Immature natural killer cell (primary cell): ENCODE measurements at regions not wholly inside any gene's neighbourhood (a gene's known extent, or its start where the extent isn't known, plus 50 kb on each side); places are given as distances from the start of the nearest gene placed in this dataset.
A peak's percentile ranks its signal among the peaks of the same experiment; 100 is the strongest.
"Not testable (repeated sequence)": the region's sequence is repeated elsewhere in the genome, so short reads cannot be mapped to it uniquely, and the experiment has no call there.

Experiments used
- DNase-seq, 3 donors: peaks; one replicate each; pipeline ENCODE4 v3.0.0; 2022; ENCODE audit warnings: mixed read lengths in 1 of 3
- H3K27ac Mint-ChIP-seq, 6 donors: one replicate each; pipeline ENCODE4 v1.8.0; 2020; ENCODE audit warnings: mixed read lengths in 6 of 6, mild to moderate bottlenecking in 5 of 6, inconsistent platforms in 4 of 6, moderate library complexity in 3 of 6
- H3K27me3 Mint-ChIP-seq, 3 donors: one replicate each; pipeline ENCODE4 v1.8.0; 2020 to 2021; ENCODE audit warnings: low read depth in 3 of 3, mild to moderate bottlenecking in 3 of 3, mixed read lengths in 3 of 3, moderate library complexity in 3 of 3, inconsistent platforms in 1 of 3
- H3K36me3 Mint-ChIP-seq, 3 donors: one replicate each; pipeline ENCODE4 v1.8.0; 2020; ENCODE audit warnings: mixed read lengths in 3 of 3, inconsistent platforms in 2 of 3, mild to moderate bottlenecking in 2 of 3
- H3K4me1 Mint-ChIP-seq, 2 donors: one replicate each; pipeline ENCODE4 v1.8.0; 2020; ENCODE audit warnings: inconsistent platforms in 2 of 2, mild to moderate bottlenecking in 2 of 2, mixed read lengths in 2 of 2, moderate library complexity in 1 of 2
- H3K4me3 Mint-ChIP-seq, 5 donors: one replicate each; pipeline ENCODE4 v1.8.0; 2020; ENCODE audit warnings: mild to moderate bottlenecking in 5 of 5, mixed read lengths in 5 of 5, inconsistent platforms in 3 of 5, moderate library complexity in 3 of 5
- H3K9me3 Mint-ChIP-seq, 6 donors: one replicate each; pipeline ENCODE4 v1.8.0; 2020; ENCODE audit warnings: mild to moderate bottlenecking in 6 of 6, mixed read lengths in 6 of 6, inconsistent platforms in 4 of 6, moderate library complexity in 3 of 6

- H3K27me3 Mint-ChIP-seq, H3K9me3 Mint-ChIP-seq, H3K36me3 Mint-ChIP-seq, H3K4me1 Mint-ChIP-seq, H3K4me3 Mint-ChIP-seq, DNase-seq, H3K27ac Mint-ChIP-seq: not testable (repeated sequence)
These were observed 61.8 kb upstream of the SVIL start for GRCh38 chr10:29696581-29696980.

GRCh38 chr10:29694121-29694520 lies 59.4 kb upstream of the SVIL start:
- H3K9me3 Mint-ChIP-seq: no peaks in the 10 kb centered on the region
- peaks cover 7 to 8% of the 10 kb centered on the region in 2 donors for H3K4me1 Mint-ChIP-seq
- H3K36me3 Mint-ChIP-seq: no peaks in the 10 kb centered on the region
- no peak overlapping the region for H3K4me3 Mint-ChIP-seq
- peaks cover 0 to 1% (median 0%) of the 10 kb centered on the region in 3 donors for H3K27me3 Mint-ChIP-seq
- peak overlapping the region in 1 of 6 donors; percentile 42 for H3K27ac Mint-ChIP-seq
- DNase-seq: no peak

- H3K4me3 Mint-ChIP-seq: no peak overlapping the region
- H3K27ac Mint-ChIP-seq: no peak overlapping the region
- no peaks in the 10 kb centered on the region for H3K9me3 Mint-ChIP-seq
- H3K4me1 Mint-ChIP-seq: peaks cover 27 to 28% of the 10 kb centered on the region in 2 donors
- peaks cover 0 to 1% (median 0%) of the 10 kb centered on the region in 3 donors for H3K27me3 Mint-ChIP-seq
- DNase-seq: no peak
- H3K36me3 Mint-ChIP-seq: no peaks in the 10 kb centered on the region
These were observed 57.4 kb upstream of the SVIL start for GRCh38 chr10:29692121-29692539.

- DNase-seq: no peak
- H3K4me1 Mint-ChIP-seq: peaks cover 31 to 33% of the 10 kb centered on the region in 2 donors
- H3K9me3 Mint-ChIP-seq: no peaks in the 10 kb centered on the region
- H3K4me3 Mint-ChIP-seq: no peak overlapping the region
- H3K36me3 Mint-ChIP-seq: no peaks in the 10 kb centered on the region
- H3K27me3 Mint-ChIP-seq: peaks cover 0 to 1% (median 0%) of the 10 kb centered on the region in 3 donors
- no peak overlapping the region for H3K27ac Mint-ChIP-seq
These were observed 56.8 kb upstream of the SVIL start for GRCh38 chr10:29691564-29692072.

- peaks cover 0 to 1% (median 0%) of the 10 kb centered on the region in 3 donors for H3K27me3 Mint-ChIP-seq
- H3K36me3 Mint-ChIP-seq: peaks cover 4 to 8% (median 7%) of the 10 kb centered on the region in 3 donors
- H3K4me1 Mint-ChIP-seq: peaks cover 56 to 59% of the 10 kb centered on the region in 2 donors
- peak overlapping the region; percentile 44 to 89 (median 78) for H3K27ac Mint-ChIP-seq
- no peaks in the 10 kb centered on the region for H3K9me3 Mint-ChIP-seq
- H3K4me3 Mint-ChIP-seq: peak overlapping the region; percentile 55 to 76 (median 65)
- peak in 1 of 3 donors; percentile 25 for DNase-seq
These were observed 54.2 kb upstream of the SVIL start for GRCh38 chr10:29689001-29689400.

- peak overlapping the region in 5 of 6 donors; percentile 62 to 79 (median 73) for H3K27ac Mint-ChIP-seq
- H3K36me3 Mint-ChIP-seq: peaks cover 4 to 8% (median 7%) of the 10 kb centered on the region in 3 donors
- peak overlapping the region; percentile 52 to 76 (median 62) for H3K4me3 Mint-ChIP-seq
- no peaks in the 10 kb centered on the region for H3K9me3 Mint-ChIP-seq
- H3K4me1 Mint-ChIP-seq: peaks cover 63 to 67% of the 10 kb centered on the region in 2 donors
- no peaks in the 10 kb centered on the region for H3K27me3 Mint-ChIP-seq
- DNase-seq: no peak
These were observed 53.5 kb upstream of the SVIL start for GRCh38 chr10:29688230-29688661.

- no peaks in the 10 kb centered on the region for H3K9me3 Mint-ChIP-seq
- peaks cover 4 to 8% (median 7%) of the 10 kb centered on the region in 3 donors for H3K36me3 Mint-ChIP-seq
- H3K4me1 Mint-ChIP-seq: peaks cover 70 to 73% of the 10 kb centered on the region in 2 donors
- peak in 1 of 3 donors; percentile 14 for DNase-seq
- peak overlapping the region in 4 of 5 donors; percentile 52 to 76 (median 66) for H3K4me3 Mint-ChIP-seq
- no peaks in the 10 kb centered on the region for H3K27me3 Mint-ChIP-seq
- peak overlapping the region in 4 of 6 donors; percentile 38 to 62 (median 52) for H3K27ac Mint-ChIP-seq
These were observed 52.8 kb upstream of the SVIL start for GRCh38 chr10:29687421-29688164.

GRCh38 chr10:29685506-29685905 lies 50.7 kb upstream of the SVIL start:
- Mint-ChIP-seq H3K4me3 (peak overlapping the region in 2 of 5 donors; percentile 46 to 48), H3K4me1 (peaks cover 91 to 94% of the 10 kb centered on the region in 2 donors), H3K9me3 (no peaks in the 10 kb centered on the region), H3K36me3 (peaks cover 4 to 10% (median 8%) of the 10 kb centered on the region in 3 donors), H3K27ac (peak overlapping the region; percentile 59 to 99 (median 88)), H3K27me3 (peaks cover 0 to 3% (median 0%) of the 10 kb centered on the region in 3 donors)
- DNase-seq: peak in 1 of 3 donors; percentile 29
